Astrocyte of the cerebellum (primary cell): ENCODE measurements at regions not wholly inside any gene's neighbourhood (a gene's known extent, or its start where the extent isn't known, plus 50 kb on each side); places are given as distances from the start of the nearest gene placed in this dataset.

Experiments used
- DNase-seq: peaks from one replicate; pipeline ENCODE4 v3.0.0-alpha.2; 2011; ENCODE audit warnings: low read depth
- H3K4me3 ChIP-seq: 2 replicates; pipeline ENCODE4 v1.5.1; 2011; ENCODE audit warnings: mild to moderate bottlenecking, low read depth, low read length, moderate library complexity
- CTCF ChIP-seq: IDR thresholded peaks from 2 replicates; pipeline ENCODE4 v1.5.1; 2012; ENCODE audit warnings: low read length, low read depth, moderate library complexity, mild to moderate bottlenecking; ENCODE audit errors: missing control alignments
- in situ Hi-C: cut with HindIII; loops from 2 replicates; pipeline ENCODE4 v1.10.0; 2017; ENCODE audit warnings: low sequenced_read_pairs

- no peak for TF ChIP-seq CTCF
- no peak for DNase-seq
- no peak overlapping the region for H3K4me3 ChIP-seq
- in situ Hi-C loops = no loop called here
Measured at GRCh38 chr16:88312732-88313131, 70.0 kb upstream of the ZNF469 start.

GRCh38 chr16:88314991-88315542 lies 67.7 kb upstream of the ZNF469 start:
- no peak for DNase-seq
- no peak overlapping the region for H3K4me3 ChIP-seq
- TF ChIP-seq CTCF = no peak
- in situ Hi-C loops = no loop called here

- in situ Hi-C loops = no loop called here
- H3K4me3 ChIP-seq = no peak overlapping the region
- TF ChIP-seq CTCF = no peak
- no peak for DNase-seq
Measured at GRCh38 chr16:88315543-88316105, 67.1 kb upstream of the ZNF469 start.

- no peak for DNase-seq
- no peak overlapping the region for H3K4me3 ChIP-seq
- TF ChIP-seq CTCF = no peak
- in situ Hi-C loops = no loop called here
Measured at GRCh38 chr16:88316151-88316550, 66.6 kb upstream of the ZNF469 start.

- TF ChIP-seq CTCF = no peak
- no peak for DNase-seq
- in situ Hi-C loops = no loop called here
- H3K4me3 ChIP-seq = no peak overlapping the region
Measured at GRCh38 chr16:88316941-88317612, 65.7 kb upstream of the ZNF469 start.

- in situ Hi-C loops = no loop called here
- DNase-seq = no peak
- no peak for TF ChIP-seq CTCF
- H3K4me3 ChIP-seq = no peak overlapping the region
Measured at GRCh38 chr16:88317613-88317965, 65.2 kb upstream of the ZNF469 start.
